Dedifferentiated amniotic fluid mesenchymal stem cell (primary cell): ENCODE measurements at regions not wholly inside any gene's neighbourhood (a gene's known extent, or its start where the extent isn't known, plus 50 kb on each side); places are given as distances from the start of the nearest gene placed in this dataset.
"Not testable (repeated sequence)": the region's sequence is repeated elsewhere in the genome, so short reads cannot be mapped to it uniquely, and the experiment has no call there.

Experiments used
- DNase-seq: peaks from one replicate; pipeline ENCODE4 v3.0.0-alpha.2; 2016; ENCODE audit errors: extremely low spot score

- DNase-seq: no peak
Measured at GRCh38 chr2:51335087-51336058, 303.4 kb upstream of the NRXN1 start.

GRCh38 chr2:51329512-51329911, 297.6 kb upstream of the NRXN1 start:
- no peak for DNase-seq

GRCh38 chr2:51324051-51324450, 292.1 kb upstream of the NRXN1 start:
- no peak for DNase-seq

- DNase-seq: no peak
Measured at GRCh38 chr2:51322613-51323012, 290.7 kb upstream of the NRXN1 start.

- DNase-seq: no peak
Measured at GRCh38 chr2:51304311-51304710, 272.4 kb upstream of the NRXN1 start.

- DNase-seq: no peak
Measured at GRCh38 chr2:51301381-51301780, 269.4 kb upstream of the NRXN1 start.

- DNase-seq: no peak
Measured at GRCh38 chr2:51299370-51299769, 267.4 kb upstream of the NRXN1 start.

- DNase-seq: no peak
Measured at GRCh38 chr2:51297488-51297887, 265.6 kb upstream of the NRXN1 start.

GRCh38 chr2:51293566-51294200, 261.8 kb upstream of the NRXN1 start:
- DNase-seq: no peak

GRCh38 chr2:51291762-51292551, 260.0 kb upstream of the NRXN1 start:
- DNase-seq: no peak

- no peak for DNase-seq
Measured at GRCh38 chr2:51290725-51291124, 258.8 kb upstream of the NRXN1 start.

GRCh38 chr2:51289045-51289444, 257.1 kb upstream of the NRXN1 start:
- DNase-seq: no peak

- DNase-seq: no peak
Measured at GRCh38 chr2:51268191-51268590, 236.3 kb upstream of the NRXN1 start.

GRCh38 chr2:51265539-51265938, 233.6 kb upstream of the NRXN1 start:
- no peak for DNase-seq

- DNase-seq: no peak
Measured at GRCh38 chr2:51263951-51264350, 232.0 kb upstream of the NRXN1 start.

- DNase-seq: not testable (repeated sequence)
Measured at GRCh38 chr2:51263101-51263500, 231.2 kb upstream of the NRXN1 start.

GRCh38 chr2:51258301-51258700, 226.4 kb upstream of the NRXN1 start:
- no peak for DNase-seq

GRCh38 chr2:51256736-51257135, 224.8 kb upstream of the NRXN1 start:
- no peak for DNase-seq

- DNase-seq: no peak
Measured at GRCh38 chr2:51251356-51251755, 219.4 kb upstream of the NRXN1 start.

GRCh38 chr2:51247252-51247805, 215.4 kb upstream of the NRXN1 start:
- DNase-seq: no peak

- no peak for DNase-seq
Measured at GRCh38 chr2:51243892-51244535, 212.1 kb upstream of the NRXN1 start.
